Left lobe of liver (tissue), 2 donors: ENCODE measurements at regions not wholly inside any gene's neighbourhood (a gene's known extent, or its start where the extent isn't known, plus 50 kb on each side); places are given as distances from the start of the nearest gene placed in this dataset.
"Not testable (repeated sequence)": the region's sequence is repeated elsewhere in the genome, so short reads cannot be mapped to it uniquely, and the experiment has no call there.

ENCODE experiments used
- ATAC-seq: fragments of 200-7000 bp; cut with Tn5 transposase; one replicate; pipeline ENCODE4 v1.9.1; 2020; ENCODE audit warnings: mild to moderate bottlenecking, moderate library complexity
- DNase-seq: peaks from one replicate; pipeline ENCODE4 v3.0.0-alpha.2; 2020; ENCODE audit warnings: low spot score
- donor health status: DM: no; HTN: no; CAD: no; lungs with moderate emphysema.
- donor health status: DM: no; HTN: yes; CAD: no.

DNA sequence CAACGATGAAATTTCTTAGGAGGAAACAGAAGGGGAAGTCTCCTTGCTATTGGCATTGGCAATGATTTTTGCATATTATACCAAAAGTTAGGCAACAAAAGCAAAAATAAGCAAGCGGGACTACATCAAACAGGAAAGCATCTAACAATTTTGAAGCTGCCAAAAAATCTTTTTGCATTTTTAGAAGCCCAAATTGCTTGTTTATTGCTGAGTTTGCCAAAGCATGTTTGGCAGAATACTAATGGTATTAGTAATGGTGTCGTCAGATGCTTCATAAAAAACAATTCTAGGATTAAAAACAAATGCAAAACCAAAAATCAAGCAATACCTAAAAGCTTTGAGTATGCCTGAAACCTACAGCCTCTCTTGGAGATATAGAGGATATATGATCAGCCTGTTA is 80.0 kb downstream of the GALR1 start:
- no peak for ATAC-seq

GRCh38 chr18:77334876-77335275 is 85.2 kb downstream of the GALR1 start:
- DNase-seq (no peak), ATAC-seq (peak; percentile 66)

More for the DNA sequence above, 80.0 kb downstream of the GALR1 start:
- no peak for DNase-seq

DNA sequence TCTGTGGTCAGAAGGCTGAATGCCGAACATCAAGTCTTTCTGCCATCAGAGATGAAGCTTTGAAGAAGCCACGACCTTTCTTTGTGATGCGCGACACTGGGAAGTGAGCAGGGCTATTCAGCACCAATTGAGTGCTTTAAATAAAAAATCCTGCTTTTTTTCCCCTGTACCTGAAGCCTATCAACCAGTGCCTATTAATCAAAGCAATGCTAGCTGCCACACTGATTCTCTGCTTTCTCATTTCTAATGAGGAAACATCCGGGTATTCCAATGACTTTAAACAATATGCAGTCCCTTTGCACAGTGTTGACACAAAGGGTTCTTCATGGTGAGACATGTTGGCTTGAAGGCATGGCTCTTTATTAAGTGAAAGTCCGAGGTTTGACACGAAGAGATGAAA is 88.0 kb downstream of the GALR1 start:
- DNase-seq (no peak), ATAC-seq (no peak)

DNA sequence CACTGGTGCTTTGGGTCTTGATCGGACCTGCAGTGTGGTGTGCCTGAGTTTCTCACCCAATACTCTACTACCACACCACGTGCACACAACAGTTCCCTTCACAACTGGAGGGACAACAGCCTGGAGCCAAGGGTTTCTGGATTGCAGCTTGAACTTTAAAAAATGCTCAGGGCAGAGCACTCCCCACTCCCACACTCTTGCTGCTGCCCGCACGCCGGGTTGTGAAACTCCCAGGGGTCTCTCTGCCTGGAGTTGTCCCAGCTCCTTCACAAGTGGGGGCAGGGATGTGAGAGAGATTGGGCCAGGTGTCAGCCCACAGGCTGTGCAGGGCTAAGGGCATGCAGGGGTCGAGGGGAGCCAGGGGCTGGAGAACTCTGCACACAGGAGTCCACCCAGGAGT is 89.4 kb downstream of the GALR1 start:
- DNase-seq, result no peak

DNA sequence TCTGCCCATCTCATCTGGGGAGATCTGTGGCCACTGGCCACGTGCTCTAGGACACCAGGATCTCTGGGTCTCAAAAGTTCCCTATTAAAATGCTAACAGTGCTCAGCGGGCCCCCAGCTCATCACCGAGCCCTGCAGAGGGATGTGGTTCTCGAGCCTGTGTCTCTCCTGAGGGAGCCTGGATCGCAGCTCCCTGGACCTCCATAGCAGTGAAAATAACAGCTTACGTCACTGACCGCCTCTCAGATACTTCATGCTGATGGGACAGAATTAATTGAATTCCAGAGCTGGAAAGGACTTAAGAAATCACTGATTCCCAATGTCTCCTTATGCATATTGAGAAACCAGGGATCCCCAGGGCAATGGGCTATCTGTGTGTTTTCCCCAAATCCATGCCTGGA is 90.0 kb downstream of the GALR1 start:
- ATAC-seq, result no peak
- no peak for DNase-seq

More for the DNA sequence above, 89.4 kb downstream of the GALR1 start:
- no peak for ATAC-seq

GRCh38 chr18:77340815-77341214 is 91.2 kb downstream of the GALR1 start:
- DNase-seq, result no peak
- ATAC-seq, result no peak

DNA sequence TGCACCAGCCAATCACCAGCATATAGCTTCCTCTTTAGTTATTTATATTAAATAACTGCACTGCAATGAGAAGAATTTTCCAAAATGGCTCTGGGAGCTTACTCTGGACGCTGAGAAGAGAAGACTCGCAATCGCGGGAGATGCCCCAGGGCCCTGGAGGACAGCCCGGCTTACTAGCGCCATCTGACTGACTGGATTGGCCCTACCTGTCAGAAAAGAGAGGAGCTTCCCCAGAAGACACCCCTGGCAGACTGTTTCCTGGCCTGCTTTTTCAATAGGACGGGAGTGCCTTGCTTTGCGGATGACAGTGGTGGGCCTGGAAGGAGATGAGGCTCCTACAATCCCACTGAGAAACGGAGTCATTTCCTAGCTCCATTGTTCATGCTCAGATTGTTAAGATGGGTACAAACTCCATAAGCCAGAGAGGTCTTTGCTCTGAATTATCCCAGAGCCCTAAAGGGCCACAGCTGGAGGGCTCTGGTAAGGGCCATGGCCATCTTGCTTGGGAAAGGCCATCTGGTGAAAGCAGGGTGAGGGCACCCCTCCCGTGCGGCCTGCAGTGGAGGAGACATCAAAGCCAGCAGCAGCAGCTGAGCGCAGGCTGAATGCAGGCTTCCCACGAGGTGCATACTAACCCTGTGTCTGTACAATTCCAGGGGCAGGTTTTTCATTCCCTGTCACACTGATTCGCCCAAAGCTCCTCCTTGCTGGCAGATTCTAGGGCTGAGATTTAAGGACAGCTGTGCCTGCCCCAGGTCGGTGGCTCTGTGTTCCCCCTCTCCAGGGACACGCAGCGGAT is 92.1 kb downstream of the GALR1 start:
- no peak for ATAC-seq
- no peak for DNase-seq

DNA sequence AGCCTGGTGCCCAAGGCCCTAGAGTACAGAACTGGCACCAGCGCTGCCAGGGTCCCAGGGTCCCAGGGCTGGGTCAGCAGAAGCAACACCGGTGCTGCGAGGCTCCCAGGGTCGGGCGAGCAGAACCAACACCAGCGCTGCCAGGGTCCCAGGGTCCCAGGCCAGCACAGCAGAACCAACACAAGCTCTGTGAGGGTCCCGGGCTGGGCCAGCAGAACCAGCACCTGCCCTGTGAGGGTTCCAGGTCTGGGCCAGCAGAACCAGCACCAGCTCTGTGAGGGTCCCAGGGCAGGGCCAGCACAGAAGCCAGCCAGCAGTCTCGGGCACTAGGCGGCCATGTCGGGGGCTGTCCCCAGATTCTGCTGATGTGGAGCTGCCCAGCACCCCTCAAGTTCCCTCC is 93.1 kb downstream of the GALR1 start:
- no peak for ATAC-seq
- no peak for DNase-seq

DNA sequence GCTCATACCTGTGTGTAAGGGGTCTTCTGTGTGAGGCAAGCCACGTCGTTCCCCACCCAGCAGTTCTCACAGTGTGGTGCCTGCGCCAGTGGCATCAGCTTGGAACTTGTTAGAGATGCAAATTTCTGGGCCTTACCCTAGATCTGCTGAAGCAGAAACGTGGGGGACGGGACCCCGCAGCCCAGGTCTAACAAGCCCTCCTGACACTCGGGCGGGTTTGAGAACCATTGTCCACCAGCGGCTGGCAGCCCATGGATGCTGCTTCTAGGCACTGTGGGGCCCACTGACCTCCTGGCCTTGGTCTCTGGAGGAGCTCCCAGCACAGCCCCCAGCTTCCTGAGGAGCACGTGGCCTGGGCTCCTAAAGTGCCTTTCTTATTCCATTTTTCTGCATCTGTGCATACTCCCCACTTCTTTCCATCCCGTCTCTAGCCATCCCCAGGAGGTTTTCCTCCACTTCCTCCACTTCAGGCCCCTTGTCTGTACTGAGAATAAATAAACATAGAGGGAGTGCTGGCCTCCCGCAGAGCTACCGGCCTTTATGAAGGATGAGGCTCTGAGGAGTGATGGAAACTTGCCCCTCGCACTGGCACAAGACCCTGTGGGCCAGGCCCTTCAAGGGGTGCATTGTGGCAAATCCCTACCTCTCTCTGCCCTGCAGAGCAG is 94.3 kb downstream of the GALR1 start:
- DNase-seq, result no peak
- ATAC-seq, result no peak

DNA sequence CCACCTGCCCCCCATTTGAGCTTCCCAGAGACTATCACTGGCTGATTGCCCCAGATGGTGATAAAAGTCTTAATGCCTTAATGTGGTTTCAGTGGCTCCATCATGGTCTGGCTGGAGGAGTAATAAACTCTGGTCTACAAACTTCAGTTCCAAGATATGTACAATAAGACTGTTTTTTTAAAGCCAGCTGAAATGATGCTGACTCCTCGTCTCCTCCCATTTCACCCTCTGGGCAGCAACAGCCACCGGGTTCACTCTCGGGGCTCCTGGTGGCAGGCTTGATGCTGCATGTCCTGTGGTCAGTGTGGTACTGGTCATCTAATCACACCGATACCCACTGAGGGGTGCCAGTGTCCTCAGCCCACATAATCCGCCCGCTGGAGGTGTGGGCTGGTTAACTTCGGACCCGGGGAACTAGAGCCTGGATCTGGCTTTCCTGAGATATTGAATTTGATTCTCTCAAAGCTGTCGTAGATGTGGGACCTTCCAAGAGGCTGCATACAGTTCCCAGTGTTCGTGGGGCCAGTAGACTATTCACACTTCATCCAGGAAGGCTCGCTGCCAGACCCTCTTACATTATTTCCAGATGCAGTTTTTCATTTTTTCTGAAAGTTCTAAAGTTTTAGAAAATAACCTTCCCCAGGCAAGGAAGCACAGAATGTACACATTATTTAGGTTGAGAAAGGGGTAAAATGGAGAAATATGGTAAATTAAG is 95.3 kb downstream of the GALR1 start:
- DNase-seq (no peak), ATAC-seq (no peak)

DNA sequence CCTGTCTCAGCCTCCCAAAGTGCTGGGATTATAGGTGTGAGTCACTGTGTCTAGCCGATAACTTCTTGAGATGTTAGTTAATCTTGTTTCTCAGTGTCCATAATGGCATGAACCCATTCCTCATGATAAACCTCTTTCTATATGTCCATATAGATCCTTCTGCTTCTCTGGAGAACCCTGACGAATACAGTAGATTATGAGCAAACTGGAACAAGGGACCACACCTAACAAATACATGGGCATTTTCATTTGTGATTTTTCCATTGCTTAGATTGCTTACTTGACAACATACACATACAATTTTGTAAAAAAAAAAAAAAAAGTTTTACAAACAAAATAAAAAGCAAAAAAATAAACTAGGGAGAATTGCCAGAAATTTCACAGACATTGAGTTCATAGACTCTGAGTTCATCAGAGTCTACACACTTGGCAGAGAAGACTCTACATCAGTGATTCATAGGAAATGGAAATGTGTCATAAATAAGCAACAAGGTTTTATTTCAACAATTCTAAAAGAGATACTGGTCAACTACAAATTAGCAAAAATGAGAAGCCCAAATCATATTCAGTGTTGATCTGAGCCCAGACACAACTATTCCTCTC is 96.7 kb downstream of the GALR1 start:
- DNase-seq (no peak), ATAC-seq (no peak)

DNA sequence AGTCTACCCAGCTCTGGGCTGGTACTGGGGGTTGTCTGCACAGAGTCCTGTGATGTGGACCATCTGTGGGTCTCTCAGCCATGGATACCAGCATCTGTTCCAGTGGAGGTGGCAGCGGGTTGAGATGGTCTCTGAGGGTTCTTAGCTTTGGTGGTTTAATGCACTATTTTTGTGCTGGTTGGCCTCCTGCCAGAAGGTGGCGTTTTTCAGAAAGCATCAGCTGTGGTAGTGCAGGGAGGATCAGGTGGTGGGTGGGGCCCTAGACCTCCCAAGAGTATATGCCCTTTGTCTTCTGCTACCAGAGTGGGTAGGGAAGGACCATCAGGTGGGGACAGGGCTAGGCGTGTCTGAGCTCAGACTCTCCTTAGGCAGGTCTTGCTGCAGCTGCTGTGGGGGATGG is 103.7 kb downstream of the GALR1 start:
- not testable (repeated sequence) for DNase-seq, ATAC-seq

DNA sequence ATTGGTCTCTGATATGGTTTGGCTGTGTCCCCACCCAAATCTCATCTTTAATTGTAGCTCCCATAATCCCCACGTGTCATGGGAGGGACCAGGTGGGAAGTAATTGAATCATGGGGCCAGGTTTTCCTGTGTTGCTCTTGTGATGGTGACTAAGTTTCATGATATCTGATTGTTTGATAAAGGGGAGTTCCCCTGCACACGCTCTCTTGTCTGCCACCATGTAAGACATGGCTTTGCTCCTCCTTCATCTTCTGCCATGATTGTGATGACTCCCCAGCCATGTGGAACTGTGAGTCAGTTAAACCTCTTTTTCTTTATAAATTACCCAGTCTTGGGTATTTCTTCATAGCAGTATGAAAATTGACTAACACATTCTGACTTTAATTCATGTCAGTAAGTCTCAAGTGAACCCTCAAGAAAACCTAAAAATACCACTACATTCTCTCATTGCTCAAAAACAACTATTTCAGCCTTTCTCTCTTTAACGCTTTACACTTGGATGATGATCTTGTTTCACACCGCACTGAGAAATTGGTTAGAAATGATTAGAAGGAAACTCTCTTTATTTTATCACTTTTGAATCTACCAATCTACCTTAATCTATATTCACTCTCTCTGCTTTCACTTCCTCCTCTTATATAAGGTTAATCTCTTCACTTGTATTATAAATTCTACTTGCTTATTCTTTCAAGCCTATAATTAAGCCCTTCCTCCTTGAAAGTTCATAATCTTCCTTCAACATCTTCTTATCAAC is 110.1 kb downstream of the GALR1 start:
- ATAC-seq (no peak), DNase-seq (no peak)

DNA sequence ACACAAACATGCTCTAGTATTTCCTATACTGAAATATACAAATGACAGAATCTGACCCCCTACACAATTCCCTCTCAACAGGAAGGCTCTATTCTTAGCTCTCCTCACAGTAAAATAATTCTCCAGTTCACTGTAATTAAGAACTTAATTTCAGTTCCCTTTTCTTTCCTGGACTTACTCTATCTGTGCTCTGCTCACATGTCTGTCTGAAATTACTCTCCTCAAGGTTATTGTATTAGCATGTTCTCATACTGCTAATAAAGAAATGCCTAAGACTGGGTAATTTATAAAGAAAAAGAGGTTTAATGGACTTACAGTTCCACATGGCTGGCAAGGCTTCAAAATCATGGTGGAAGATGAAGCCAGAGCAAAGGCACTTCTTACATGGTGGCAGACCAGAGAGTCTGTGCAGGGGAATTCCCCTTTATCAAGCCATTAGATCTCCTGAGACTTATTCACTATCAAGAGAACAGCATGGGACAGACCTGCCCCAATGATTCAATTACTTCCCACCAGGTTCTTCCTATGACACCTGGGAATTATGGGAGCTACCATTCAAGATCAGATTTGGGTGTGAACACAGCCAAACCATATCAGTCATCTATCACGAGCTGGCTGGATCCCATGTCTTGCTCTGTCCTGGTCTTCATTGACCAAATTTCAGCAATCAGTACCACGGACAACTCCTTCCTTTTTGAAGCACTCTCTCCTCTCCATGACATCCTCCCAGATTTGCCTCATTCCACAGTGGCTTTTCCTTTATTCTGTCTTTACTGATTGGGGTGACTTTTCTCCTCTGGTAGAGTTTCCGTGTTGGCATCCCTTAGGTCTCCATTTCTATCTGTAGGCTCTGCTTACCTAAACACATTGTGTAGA is 110.9 kb downstream of the GALR1 start:
- no peak for ATAC-seq
- no peak for DNase-seq

DNA sequence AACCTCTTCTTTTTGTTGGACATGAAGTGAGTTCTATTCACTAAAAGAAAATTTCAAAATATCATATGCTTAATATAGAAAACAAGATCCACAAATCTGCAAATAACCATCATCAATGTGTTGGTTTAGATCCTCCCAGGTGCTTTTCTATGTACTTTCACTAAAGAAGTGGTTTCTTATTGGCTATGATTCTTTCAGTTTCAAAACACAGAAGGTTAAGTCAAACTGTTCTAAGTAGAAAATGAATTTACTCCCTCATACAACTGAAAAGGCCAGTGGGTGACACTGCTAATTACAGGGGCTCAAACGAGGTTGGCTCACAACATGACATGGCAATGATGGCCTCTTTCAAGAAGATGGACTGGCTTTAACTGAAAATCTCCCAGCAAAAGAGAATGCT is 111.7 kb downstream of the GALR1 start:
- ATAC-seq, result no peak
- no peak for DNase-seq

- ATAC-seq, result no peak
- no peak for DNase-seq
These were observed 116.0 kb downstream of the GALR1 start for GRCh38 chr18:77365667-77366066.

DNA sequence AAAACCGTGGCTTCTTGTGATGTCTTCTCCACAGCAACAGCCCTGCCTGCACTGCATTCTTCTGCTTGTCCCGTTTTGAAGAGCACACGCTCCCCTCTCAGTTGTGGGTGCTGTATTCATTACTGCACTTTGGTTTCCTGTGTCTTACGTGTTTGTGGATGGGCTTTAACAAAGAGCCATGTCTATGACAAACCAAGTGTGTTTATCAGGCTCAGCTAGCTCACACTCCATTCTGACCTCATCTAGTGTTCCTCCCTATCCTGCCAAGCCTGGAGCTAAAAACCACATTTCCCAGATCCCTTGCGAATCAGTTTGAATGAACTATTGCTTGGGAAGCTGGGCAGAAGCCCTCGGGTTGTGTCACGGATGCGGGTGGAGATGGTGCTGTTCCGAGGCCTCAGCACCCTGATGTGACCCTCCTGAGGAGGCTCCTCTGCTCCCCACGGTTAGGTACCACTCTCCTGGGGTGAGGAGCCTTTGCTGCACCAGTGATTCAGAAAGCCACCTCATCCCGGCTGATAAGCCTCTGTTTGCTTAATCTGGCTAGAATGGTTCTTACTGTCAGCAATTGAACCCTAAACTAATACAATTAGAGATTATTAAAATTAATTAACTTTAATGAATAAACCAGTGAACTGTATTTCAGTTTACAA is 116.5 kb downstream of the GALR1 start:
- no peak for DNase-seq
- no peak for ATAC-seq

- peak; percentile 34 for ATAC-seq
- no peak for DNase-seq
These were observed 117.3 kb downstream of the GALR1 start for GRCh38 chr18:77366720-77367641.
